ENCODE measurements at regions not wholly inside any gene's neighbourhood (a gene's known extent, or its start where the extent isn't known, plus 50 kb on each side); places are given as distances from the start of the nearest gene placed in this dataset.
"Not testable (repeated sequence)": the region's sequence is repeated elsewhere in the genome, so short reads cannot be mapped to it uniquely, and the experiment has no call there.

DNA sequence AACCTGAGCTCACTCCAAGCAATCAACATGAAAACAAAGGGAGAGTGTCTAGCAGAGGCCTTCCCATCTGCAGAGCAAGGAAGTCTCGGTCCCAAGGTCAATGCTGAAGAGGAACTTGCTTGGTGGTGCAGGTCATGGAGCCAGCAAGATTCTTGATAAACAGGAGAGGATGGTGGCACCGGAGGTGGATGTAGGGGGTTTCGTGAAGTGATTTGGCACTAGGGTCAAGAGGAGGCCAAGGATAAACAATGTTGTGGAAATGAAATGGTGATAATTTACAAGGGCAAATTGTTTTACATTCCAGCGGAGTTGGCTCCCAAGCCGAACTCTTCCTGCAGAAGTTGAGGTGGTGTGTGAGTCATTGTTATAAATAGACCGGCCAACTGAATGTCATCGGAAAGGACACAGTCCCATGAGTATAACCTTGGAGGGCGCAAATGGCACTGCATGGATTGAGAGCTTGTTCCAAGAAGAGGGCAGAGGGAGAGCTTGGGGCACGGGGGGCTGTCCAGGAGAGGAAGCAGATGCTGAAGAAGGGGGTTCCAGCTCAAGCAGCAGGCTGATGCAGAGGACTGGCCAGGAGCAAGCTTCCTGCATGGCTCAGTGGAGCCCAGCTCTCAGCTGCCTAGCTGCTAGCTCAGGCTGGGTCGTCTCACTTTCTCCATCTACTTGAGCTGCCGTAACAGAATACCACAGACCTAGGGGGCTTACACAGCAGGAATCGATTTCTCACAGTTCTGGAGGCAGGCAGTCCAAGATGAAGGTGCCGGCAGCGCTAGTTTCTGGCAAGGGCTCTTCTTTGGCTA is 136.6 kb downstream of the COPRS start:
- Histone ChIP-seq H3K27ac (no peak overlapping the region), H3K4me3 (no peak overlapping the region)

DNA sequence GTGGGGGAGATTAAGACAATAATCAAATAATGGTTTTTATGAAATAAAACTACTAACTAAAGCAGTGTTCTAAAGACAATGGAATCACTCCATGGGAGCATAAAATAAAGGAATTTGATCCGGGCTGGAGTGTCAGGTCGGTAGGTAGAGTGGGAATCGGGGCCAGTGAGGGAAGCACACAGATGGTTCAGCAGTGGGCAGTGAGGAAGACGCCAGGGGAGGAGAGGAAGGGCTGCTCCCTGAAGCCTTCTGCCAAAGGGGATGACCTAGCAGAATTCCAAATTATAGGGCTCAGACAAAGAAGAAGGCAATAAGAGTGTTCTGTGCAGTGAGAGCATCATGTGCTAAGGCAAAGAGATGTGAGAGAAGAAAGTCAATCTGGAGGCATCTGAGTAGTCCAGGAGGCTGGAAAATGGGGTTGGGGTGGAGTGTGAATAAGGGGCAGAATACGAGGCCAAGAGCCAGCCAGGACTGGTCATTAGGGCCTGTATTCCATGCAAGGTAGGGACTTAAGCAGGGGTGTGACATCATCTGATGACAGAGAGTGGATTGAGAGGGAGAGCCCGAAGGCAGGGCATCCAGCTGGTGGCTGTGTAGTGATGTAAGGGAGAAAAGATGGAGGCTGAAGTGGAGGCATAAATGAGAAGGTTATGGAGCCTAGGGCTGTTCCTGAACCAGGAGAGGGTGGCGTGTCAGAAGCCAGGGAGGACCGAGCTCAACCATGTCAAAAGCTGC is 137.6 kb downstream of the COPRS start:
- Histone ChIP-seq H3K4me3 (no peak overlapping the region), H3K27ac (no peak overlapping the region)

DNA sequence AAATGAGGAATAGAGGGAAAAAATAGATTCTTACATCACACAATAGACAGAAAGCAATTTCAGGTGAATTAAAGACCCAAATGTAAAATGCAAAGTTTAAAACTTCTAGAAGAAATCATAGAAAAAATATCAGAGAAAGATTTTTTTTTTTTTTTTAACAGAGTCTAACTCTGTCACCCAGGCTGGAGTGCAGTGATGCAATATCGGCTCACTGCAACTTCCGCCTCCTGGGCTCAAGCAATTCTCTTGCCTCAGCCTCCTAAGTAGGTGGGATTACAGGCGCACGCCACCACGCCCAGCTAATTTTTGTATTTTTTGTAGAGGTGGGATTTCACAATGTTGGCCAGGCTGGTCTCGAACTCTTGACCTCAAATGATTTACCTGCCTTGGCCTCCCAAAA is 141.8 kb downstream of the COPRS start:
- not testable (repeated sequence) for H3K27ac ChIP-seq, H3K4me3 ChIP-seq

DNA sequence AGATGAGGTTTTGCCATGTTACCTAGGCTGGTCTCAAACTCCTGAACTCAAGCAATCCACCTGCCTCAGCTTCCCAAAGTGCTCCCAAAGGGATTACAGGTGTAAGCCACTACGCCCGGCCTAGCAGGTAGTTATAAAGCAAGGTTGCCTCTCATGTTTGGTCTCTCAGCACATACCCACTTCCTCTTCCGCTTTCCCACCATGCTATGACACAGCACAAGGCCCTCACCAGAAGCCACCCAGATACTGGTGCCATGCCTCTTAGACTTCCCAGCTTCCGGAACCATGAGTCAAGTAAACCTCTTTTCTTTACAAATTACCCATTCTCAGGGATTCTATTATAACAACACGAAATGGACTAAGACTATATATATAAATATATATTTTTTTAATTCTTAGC is 143.6 kb downstream of the COPRS start:
- no peak overlapping the region for H3K4me3 ChIP-seq
- H3K27ac ChIP-seq: no peak overlapping the region

DNA sequence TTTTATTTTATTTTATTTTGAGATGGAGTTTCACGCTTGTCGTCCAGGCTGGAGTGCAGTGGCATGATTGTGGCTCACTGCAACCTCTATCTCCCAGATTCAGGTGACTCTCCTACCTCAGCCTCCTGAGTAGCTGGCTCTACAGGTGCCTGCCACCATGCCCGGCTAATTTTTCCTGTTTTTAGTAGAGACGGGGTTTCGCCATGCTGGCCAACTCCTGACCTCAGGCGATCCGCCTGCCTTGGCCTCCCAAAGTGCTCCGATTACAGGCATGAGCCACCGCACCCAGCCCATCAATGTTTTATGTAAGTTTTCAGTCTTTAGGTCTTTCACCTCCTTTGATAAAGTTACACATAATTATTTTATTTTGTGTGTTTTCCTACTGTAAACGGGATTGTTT is 154.6 kb downstream of the COPRS start:
- Histone ChIP-seq H3K4me3 (no peak overlapping the region), H3K27ac (no peak overlapping the region)

DNA sequence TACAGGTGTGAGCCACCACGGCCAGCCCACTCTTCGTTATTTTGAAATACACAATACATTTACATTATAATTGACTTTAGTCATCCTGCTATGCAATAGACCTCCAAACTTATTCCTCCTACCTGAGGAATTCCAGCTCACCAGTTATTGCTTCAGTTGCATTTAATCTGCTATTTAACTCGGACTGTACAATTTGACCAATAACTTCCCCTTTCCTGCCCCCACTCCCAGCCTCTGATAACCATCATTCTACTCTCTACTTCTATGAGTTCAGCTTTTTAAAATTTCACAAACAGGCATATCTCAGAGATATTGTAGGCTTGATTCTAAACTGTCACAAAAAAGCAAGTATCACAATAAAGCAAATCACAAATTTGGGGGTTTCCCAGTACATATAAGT is 157.0 kb downstream of the COPRS start:
- Histone ChIP-seq H3K27ac (no peak overlapping the region), H3K4me3 (no peak overlapping the region)

DNA sequence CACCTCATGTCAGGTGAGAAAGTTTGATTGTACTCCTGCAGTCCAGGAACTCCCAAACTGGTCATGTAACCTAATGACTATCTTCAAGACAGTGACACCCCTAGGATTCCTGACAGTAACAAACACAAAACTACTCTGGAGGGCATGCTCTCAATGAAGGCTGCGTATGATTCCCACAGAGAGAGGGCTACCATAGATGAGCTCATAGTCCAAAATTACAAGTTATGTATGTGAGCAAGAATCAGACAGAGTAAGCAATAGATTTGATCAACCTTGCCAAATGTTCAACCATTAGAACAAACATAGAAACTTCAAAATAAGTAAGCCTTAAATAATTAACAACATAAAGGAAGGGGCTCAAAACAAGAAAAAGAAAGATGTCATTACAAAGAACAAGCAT is 158.1 kb downstream of the COPRS start:
- no peak overlapping the region for H3K27ac ChIP-seq
- H3K4me3 ChIP-seq: no peak overlapping the region

DNA sequence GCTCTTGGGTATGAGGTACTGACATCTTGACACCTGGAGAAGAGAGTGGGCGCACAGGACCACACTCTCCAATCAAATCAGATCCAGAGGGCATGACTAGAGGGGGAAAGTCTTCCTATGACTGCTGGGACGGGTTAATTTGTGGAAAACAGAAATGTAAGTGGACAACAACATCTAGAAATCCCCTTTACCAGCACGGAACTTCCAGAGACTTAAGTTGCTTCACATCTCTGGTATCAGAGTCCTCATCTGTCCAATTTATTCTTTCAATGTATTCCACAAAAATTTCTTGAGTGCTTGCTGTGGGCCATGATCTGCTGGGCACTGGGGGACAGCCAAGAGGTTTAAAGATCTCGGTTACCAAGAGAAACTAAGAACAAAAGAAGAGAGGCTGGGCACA is 159.2 kb downstream of the COPRS start:
- Histone ChIP-seq H3K4me3 (no peak overlapping the region), H3K27ac (no peak overlapping the region)

DNA sequence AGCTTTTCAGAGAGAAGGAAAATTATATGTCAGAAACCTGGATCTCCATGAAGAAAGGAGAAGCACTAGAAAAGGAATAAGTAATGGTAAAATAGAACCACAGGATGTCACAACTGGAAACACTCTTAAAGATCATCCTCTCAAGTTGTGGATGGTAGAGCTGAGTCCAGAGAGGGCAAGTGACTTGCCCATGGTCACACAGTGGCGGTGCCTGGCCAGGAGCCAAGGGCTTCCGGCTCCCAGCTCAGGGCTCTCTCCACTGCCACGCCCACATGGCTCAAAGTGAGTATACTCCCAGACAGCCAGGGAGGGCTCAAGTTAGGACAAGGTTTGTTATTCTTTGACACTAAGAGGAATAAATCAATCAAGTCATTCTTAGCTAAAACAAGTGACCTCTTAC is 159.8 kb downstream of the COPRS start:
- Histone ChIP-seq H3K27ac (no peak overlapping the region), H3K4me3 (no peak overlapping the region)

DNA sequence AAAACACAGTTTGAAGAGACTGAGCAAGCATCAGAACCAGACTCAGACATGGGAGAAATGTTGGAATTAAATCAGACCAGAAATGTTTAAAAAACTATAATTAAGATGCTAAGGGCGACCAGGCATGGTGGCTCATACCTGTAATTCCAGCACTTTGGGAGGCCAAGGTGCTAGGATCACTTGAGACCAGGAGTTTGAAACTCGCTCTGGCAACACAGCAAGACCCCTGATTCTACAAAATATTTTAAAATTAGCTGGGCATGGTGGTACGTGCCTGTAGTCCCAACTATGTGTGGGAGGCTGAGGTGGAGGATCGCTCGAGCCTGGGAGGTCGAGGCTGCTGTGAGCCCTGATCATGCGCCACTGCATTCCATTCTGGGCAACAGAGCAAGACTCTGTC is 160.3 kb downstream of the COPRS start:
- no peak overlapping the region for H3K27ac ChIP-seq

DNA sequence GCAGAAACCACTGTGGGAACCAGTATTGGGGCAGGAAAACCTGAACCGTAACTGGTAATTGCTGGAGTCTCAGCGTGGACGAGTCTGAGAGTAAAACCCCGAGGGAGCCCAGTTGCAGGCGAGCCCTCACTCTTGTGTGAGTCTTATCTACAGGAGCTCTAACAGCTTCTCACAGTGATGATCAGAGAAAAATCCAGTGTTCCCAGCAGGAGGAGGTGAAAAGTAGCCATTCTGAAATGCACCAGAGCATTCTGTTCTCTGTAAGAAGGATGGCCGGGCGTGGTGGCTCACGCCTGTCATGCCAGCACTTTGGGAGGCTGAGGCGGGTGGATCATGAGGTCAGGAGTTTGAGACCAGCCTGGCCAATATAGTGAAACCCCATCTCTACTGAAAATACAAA is 161.2 kb downstream of the COPRS start:
- no peak overlapping the region for H3K4me3 ChIP-seq
- no peak overlapping the region for H3K27ac ChIP-seq

More for the DNA sequence above, 160.3 kb downstream of the COPRS start:
- H3K4me3 ChIP-seq: no peak overlapping the region

DNA sequence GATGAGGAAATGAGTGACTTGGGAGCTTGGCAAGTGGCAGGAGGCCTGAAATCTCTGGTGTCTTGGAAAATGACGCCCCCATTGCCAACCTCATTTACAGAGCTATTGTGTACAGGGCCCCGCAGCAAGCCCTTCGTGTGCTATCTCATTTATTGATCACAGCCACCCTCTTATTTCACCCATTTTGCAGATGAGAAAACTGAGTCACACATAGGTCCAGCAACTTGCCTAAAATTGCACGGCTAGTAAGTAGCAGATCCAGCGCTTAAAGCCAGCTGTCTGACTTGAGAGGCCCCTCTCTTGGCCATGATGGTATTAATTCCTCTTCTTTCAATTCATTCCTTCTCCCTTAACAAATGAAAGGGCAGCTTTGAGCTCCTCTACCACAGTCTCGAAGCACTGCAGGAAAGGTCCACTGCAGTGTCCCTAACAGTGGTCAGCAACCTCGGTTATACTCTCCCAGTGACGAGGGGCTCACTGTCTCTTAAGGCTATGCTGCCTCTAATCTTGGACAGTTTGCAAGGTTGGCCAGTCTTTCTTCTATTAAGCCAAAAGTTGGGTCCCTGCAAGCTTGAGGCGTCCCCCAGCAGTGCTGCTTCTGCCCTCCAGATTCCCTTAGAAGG is 162.2 kb downstream of the COPRS start:
- no peak overlapping the region for H3K4me3 ChIP-seq
- H3K27ac ChIP-seq: peak overlapping the region in 3 of 21 experiments; percentile 2 to 57 (median 47)

DNA sequence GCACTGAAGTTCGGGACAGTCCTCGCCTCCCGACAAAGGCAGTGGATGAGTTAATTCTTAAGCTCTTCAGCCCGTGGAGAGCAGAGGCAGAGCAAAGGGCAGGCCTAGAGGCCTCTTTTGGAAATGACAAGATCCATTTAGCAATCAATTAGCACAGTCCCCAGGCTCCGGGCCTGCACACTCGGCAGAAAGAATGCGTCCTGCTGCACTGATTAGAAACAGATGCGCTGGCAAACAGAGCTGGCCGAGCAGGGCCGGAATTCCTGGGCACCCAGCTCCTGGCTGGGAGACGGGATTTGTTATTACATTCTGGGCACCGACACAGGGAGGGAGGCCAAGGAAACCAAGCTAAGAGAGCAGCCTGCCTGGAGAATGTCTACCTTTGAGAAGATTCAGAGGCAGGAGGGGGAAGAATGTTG is 162.9 kb downstream of the COPRS start:
- H3K27ac ChIP-seq: peak overlapping the region in 6 of 21 experiments; percentile 1 to 47 (median 12)
- no peak overlapping the region for H3K4me3 ChIP-seq

DNA sequence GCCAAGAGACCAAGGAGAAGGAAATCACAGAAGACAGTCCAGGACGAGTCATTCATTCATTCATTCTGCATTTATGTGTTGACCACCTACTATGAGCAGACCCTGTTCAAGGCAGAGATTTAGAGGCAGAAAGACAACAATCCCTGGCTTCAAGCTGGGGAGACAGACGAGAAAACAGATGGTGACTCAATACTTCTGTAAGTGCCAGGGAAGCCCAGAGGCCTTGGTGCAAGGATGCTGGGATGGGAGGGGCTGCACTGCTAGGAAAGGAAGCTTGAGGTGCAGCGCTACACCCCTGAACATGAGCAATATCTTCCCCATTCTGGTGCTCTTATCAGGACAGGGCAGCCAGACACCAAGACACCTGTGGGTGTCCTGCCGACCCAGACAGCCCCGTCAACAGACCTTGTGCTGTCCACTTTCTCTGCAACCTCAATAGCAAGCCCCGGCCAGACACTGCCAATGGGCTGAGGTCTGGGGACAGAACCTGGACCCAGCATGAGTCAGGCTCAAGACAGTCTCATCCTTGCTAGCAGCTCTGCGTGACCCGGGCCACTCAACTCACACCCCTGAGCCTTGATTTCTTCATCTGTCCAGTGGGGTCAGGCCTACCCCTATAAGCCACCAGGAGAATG is 163.5 kb downstream of the COPRS start:
- Histone ChIP-seq H3K4me3 (no peak overlapping the region), H3K27ac (peak overlapping the region in 6 of 21 experiments; percentile 1 to 47 (median 12))

DNA sequence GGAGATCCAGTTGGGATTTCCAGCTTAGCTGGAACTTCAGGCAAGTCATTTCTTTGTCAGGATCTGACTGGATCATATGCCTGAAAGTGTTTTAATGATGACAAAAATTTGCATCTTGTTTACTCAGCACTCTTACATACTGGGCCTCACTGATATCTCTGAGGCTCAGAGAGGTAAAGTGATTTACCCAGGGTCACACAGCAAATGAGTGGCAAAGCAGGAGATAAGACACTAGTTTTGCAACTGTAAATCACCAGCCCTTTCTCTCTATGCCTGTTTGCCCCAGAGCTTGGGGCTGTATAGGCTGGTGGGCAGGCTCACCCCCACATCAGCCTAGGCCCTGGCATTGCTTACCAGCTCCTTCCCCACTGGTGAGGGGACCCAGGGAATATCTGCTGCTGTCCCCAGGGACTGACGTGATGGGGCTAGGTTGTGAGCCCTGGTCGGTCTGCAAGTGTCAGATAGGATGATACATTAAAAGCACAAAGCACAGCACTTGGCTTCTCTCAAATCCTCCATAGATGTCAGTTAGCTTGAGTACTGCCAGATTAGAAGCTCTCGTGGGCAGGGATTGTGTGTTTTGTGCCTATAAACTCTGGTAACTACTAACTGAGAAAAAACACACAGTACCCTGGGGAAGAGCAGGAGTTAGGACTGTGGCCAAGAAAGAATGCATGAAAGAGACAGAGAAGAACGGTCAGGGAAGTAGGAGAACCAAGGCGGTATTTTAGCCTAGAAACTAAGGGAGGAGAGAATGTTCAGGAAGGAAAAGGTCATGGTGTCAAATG is 165.4 kb downstream of the COPRS start:
- no peak overlapping the region for H3K27ac ChIP-seq

DNA sequence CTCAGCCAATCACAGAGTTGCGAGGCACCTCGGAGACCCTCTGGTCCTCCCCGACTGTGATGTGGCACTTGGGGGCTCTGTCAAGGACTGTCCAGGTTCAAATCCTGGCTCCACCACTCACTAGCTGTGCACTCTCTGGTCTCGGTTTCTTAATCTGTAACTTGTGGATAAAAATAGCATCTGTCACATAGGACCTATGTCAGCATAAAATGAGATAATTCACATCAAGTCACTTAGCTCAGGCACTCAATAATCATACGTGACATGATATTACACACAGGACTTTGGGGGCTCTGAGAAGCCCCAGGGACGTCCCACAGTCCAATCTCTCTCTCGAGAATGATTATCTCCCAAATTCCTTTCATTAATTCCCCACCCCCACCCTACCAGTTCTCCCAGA is 166.4 kb downstream of the COPRS start:
- Histone ChIP-seq H3K27ac (no peak overlapping the region), H3K4me3 (no peak overlapping the region)

More for the DNA sequence above, 165.4 kb downstream of the COPRS start:
- no peak overlapping the region for H3K4me3 ChIP-seq

DNA sequence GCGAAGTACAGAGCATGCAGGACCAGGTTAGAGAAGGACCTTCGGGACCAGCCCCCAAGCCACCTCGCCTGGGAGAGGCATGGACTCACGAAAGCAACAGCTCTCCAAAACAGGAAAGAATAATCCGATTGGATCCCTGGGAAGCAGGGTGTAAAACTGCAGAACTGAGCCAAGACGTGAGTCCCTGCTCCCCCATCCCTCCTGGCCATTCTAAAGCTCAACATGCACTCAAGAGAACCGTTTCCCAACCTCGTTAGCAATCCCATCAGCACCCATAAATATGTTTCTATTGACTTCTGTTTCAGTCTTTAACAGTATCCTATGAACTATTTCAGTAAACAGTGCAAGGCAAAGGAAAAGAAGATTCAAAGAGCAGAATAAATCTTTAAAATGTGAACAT is 167.0 kb downstream of the COPRS start:
- Histone ChIP-seq H3K4me3 (no peak overlapping the region), H3K27ac (no peak overlapping the region)

DNA sequence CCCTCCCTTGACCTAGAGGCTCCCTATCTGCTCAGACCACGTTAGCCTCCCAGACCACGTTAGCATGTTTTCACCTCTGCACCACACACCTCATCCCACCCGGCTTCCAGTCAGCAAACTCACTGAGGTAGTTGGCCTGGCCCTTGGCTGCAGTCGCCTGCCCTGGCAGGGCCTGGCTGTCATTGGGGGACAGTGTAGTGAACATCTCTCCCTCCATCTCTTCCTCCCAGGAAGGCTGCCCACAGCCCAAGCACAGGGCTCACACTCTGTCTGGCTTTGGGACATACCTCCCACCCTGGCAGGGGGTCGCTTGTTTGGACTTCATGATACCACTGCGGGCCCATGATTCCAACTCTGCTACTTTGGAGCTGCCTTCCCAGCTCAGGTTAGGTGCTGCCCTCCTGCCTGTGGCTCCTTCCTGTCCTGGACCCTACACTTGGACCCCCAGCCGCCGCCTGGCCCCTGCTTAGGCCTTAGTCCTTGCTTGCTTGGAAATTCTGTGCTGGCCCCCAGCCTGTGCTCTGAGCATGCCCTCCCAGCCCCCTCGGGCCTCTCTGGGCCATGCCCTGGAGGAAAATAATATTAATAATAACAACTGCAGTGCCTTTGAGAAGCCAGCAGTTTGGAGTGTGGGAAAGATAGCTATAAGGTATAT is 167.7 kb downstream of the COPRS start:
- Histone ChIP-seq H3K4me3 (no peak overlapping the region), H3K27ac (no peak overlapping the region)

DNA sequence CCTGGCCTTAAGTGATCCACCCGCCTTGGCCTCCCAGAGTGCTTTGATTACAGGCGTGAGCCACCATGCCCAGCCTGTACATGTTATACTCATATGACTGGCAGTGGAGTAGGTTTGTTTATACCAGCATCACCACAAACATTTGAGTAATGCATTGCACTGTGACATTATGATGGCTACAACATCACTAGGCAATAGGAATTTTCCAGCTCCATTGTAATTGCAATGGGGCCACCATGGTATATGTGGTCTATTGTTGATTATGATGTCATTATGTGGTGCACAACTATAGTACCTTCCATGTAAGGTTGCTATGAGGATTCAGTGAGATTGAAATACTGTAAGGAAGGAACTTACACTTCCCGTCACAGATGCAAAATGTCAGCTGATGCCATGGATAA is 168.9 kb downstream of the COPRS start:
- no peak overlapping the region for H3K4me3 ChIP-seq

More for the DNA sequence above, 168.9 kb downstream of the COPRS start:
- no peak overlapping the region for H3K27ac ChIP-seq

All from skin epidermis (tissue), 12 donors.